ENCODE measurements at regions not wholly inside any gene's neighbourhood (a gene's known extent, or its start where the extent isn't known, plus 50 kb on each side); places are given as distances from the start of the nearest gene placed in this dataset.
"Not testable (repeated sequence)": the region's sequence is repeated elsewhere in the genome, so short reads cannot be mapped to it uniquely, and the experiment has no call there.

DNA sequence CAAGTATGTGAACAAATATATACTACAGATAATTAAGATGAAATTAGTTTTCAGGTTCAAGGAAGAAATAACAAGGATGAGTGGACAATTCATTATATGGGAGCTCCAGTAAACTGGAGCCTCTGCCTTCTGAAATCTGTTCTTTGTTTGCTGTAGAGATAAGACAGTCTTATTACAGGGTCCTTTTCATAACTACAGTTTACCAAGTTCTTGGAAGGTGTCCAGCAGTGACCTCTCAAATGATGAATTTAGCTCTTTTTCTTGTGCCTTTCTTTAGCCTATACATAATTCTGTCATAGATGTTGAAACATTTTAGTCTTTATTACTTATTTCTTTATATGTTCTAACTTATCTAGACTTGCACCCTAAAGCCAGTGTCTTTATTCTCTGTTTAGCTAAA lies 89.7 kb upstream of the GBE1 start:
- TF ChIP-seq, protein P1, sequence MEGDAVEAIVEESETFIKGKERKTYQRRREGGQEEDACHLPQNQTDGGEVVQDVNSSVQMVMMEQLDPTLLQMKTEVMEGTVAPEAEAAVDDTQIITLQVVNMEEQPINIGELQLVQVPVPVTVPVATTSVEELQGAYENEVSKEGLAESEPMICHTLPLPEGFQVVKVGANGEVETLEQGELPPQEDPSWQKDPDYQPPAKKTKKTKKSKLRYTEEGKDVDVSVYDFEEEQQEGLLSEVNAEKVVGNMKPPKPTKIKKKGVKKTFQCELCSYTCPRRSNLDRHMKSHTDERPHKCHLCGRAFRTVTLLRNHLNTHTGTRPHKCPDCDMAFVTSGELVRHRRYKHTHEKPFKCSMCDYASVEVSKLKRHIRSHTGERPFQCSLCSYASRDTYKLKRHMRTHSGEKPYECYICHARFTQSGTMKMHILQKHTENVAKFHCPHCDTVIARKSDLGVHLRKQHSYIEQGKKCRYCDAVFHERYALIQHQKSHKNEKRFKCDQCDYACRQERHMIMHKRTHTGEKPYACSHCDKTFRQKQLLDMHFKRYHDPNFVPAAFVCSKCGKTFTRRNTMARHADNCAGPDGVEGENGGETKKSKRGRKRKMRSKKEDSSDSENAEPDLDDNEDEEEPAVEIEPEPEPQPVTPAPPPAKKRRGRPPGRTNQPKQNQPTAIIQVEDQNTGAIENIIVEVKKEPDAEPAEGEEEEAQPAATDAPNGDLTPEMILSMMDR (conservative IDR thresholded peaks at IDR 0.05) = no peak
- no peak overlapping the region for H3K27ac ChIP-seq

DNA sequence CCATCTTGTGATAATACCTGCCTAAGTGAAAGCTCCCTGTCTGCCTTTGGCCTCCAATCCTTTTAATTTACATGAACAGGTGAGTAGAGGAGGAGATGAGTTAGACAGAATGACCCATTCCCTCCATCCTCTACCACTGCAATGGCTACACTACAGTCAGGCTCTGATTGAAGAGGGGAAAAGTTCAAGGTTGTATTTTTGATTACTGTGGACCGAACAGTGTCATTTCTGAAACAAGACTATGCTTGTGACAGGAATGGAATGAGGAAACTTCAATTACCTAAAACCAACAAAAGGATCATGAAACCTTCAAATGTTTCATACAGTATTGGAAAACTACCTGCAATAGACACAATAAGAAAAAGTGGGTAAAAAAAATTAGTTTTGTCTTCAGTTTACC lies 85.5 kb upstream of the GBE1 start:
- no peak overlapping the region for H3K27ac ChIP-seq
- TF ChIP-seq, protein P1 (conservative IDR thresholded peaks at IDR 0.05) = no peak

DNA sequence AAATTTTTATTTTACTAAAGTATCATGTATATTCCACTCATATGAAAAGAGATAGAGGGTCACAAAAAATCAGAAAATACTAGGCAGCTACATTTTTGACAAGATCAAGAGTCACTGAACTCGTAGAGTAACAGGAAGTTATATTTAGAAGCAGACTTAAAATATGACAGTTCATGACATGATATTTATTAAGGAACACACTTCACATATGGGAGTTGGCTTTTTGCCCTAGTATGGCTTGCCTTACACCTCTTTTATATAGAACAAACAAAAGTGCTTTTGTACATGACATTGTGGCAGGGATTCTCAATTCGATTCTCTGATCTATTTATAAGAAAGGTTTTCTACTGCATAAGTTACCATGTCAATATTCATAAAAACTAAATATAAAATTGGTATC lies 80.1 kb upstream of the GBE1 start:
- H3K27ac ChIP-seq = no peak overlapping the region
- TF ChIP-seq, protein P1 (conservative IDR thresholded peaks at IDR 0.05) = no peak

DNA sequence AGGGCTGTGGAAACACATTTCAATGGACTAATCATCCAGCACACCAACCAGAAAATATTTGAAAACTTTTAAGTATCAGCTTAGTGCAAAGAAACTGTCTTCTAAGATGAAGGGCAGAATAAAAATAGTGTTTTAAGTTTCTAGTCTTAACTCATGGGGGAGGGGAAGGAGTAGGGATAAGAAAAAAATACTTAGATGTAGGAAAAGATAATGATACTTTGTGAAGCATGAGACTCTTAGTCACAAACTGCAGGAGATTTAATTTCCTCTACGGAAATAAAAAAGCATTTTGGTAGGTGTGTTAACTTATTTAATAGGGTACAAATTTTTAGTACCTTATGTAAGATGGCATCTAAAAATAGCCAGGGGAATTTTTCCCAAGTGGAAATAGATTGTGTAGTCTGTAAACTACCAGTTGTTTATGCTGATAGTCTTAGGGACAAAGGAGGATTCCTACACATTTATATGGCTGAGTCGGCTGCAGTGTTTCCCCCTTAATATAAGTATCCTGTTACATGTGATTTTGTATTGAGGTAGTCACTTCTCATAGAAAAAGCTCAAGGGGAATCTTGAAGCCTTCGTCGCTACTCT lies 78.2 kb upstream of the GBE1 start:
- TF ChIP-seq, protein P1 (conservative IDR thresholded peaks at IDR 0.05) = no peak
- no peak overlapping the region for H3K27ac ChIP-seq

DNA sequence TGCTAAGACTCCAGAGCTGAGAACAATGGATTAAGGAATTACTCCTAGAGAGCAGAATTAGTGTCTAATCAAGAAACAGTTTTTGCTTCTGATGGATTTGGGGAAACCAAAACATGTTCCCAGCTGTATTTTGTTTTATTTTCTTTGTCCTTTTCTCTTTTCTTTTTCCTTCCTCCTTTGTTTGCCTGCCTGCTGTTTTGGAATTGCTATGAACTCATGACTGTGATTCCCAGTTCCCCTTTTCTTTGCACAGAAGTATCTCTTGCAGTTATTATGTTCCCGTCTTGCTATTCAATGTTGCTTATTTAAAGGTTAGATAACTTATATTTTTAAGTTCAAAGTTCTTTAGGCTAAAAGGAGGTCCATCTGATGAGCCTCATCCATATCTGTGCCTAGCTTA lies 77.0 kb upstream of the GBE1 start:
- TF ChIP-seq, protein P1 (conservative IDR thresholded peaks at IDR 0.05) = no peak

DNA sequence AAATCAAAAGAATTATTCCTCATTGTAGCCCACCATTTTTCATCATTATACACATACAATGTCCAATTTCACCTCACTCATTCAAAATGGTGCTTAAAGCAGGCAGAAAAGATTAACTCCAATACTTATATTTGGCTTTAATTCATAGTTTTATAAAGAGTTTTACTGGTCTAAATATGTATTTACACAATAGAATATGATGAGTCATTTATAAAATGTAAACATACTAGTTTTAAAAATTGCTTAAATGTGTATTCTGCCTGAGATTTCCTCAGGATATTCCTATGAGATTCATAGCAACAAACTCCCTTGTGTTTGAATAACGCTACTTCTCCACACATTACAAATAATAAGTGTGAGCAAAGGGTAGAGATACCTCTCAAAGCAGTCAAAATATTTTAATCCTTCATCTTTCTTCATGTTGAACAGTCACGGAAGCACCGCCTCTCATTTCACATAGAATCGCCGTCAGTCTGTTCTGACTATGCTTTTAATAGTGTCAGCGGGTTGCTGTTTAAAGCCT lies 75.7 kb upstream of the GBE1 start:
- TF ChIP-seq, protein P1 (conservative IDR thresholded peaks at IDR 0.05) = no peak
- no peak overlapping the region for H3K27ac ChIP-seq

More for the DNA sequence above, 77.0 kb upstream of the GBE1 start:
- no peak overlapping the region for H3K27ac ChIP-seq

DNA sequence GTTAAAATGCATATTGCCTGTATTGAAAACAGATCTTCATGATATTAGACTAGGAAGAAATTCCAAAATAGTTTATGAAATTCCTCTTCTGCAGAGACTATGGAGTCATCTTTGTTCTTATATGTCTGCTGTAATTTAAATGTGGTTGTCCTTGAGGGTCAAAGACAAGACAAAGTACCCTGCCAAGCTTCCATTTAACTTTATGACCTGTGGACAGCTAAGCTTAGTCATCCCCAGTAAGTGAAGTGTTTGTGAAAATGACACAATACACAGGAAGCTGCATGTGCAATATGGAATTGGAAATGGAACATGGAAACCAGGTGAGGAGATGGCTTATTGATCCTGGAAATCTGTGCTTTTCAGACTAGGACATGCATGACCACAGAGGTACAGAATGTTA lies 68.5 kb upstream of the GBE1 start:
- TF ChIP-seq, protein P1 (conservative IDR thresholded peaks at IDR 0.05) = no peak
- H3K27ac ChIP-seq = no peak overlapping the region

DNA sequence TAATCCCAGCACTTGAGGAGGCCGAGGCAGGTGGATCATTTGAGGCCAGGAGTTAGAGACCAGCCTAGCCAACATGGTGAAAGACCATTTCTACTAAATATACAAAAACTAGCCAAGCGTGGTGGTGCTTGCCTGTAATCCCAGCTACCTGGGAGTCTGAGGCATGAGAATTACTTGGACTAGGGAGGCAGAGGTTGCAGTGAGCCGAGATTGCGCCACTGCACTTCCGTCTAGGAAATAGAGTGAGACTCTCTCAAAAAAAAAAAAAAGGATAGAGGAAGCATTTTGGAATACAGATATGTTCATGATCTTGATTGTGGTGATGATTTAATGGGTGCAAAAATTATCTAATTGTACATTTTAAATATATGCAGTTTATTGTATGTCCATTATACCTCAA lies 67.8 kb upstream of the GBE1 start:
- not testable (repeated sequence) for H3K27ac ChIP-seq
